ENCODE measurements at regions not wholly inside any gene's neighbourhood (a gene's known extent, or its start where the extent isn't known, plus 50 kb on each side); places are given as distances from the start of the nearest gene placed in this dataset.

DNA sequence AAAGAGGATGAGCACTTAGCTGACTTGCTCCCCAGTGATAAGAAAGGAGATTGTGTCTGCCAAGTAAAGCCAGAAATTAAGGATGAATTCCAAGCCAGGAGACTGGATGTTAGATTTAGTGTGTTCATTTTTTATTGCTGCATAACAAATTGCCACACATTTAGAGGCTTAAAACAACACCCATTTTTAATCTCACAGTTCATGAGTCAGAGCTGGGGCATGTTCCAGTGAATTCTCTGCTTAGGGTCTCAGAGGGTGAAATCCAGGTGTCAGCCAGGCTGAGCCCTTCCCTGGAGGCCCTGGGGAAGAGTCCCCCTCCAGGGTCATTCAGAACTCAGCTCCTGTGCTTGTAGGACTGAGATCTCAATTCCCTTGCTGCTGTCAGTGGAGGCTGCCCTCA lies 352.8 kb downstream of the BUD13 start:
- no peak overlapping the region for H3K27ac ChIP-seq (ENCODE audit: low read length)
- peaks cover 4% of the 10 kb centered on the region for H3K9me3 ChIP-seq (ENCODE audit: low read length)
- no peaks in the 10 kb centered on the region for H4K20me1 ChIP-seq (ENCODE audit: insufficient read depth)
- no peak for TF ChIP-seq SMC3 (conservative IDR thresholded peaks at IDR 0.05; ENCODE audit: poor library complexity)
- no peak for TF ChIP-seq EZH2 (IDR thresholded peaks at IDR 0.05; ENCODE audit: borderline replicate concordance, insufficient read depth, low read length, poor library complexity, severe bottlenecking)
- TF ChIP-seq MXI1 (conservative IDR thresholded peaks at IDR 0.05; ENCODE audit: poor library complexity, severe bottlenecking), result no peak
- TF ChIP-seq, protein P1, sequence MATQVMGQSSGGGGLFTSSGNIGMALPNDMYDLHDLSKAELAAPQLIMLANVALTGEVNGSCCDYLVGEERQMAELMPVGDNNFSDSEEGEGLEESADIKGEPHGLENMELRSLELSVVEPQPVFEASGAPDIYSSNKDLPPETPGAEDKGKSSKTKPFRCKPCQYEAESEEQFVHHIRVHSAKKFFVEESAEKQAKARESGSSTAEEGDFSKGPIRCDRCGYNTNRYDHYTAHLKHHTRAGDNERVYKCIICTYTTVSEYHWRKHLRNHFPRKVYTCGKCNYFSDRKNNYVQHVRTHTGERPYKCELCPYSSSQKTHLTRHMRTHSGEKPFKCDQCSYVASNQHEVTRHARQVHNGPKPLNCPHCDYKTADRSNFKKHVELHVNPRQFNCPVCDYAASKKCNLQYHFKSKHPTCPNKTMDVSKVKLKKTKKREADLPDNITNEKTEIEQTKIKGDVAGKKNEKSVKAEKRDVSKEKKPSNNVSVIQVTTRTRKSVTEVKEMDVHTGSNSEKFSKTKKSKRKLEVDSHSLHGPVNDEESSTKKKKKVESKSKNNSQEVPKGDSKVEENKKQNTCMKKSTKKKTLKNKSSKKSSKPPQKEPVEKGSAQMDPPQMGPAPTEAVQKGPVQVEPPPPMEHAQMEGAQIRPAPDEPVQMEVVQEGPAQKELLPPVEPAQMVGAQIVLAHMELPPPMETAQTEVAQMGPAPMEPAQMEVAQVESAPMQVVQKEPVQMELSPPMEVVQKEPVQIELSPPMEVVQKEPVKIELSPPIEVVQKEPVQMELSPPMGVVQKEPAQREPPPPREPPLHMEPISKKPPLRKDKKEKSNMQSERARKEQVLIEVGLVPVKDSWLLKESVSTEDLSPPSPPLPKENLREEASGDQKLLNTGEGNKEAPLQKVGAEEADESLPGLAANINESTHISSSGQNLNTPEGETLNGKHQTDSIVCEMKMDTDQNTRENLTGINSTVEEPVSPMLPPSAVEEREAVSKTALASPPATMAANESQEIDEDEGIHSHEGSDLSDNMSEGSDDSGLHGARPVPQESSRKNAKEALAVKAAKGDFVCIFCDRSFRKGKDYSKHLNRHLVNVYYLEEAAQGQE (IDR thresholded peaks at IDR 0.05; ENCODE audit: borderline replicate concordance), result no peak
- no peak for TF ChIP-seq RAD21 (conservative IDR thresholded peaks at IDR 0.05)
- no peak for TF ChIP-seq POLR2AphosphoS5 (IDR thresholded peaks at IDR 0.05)
- TF ChIP-seq, protein P2, sequence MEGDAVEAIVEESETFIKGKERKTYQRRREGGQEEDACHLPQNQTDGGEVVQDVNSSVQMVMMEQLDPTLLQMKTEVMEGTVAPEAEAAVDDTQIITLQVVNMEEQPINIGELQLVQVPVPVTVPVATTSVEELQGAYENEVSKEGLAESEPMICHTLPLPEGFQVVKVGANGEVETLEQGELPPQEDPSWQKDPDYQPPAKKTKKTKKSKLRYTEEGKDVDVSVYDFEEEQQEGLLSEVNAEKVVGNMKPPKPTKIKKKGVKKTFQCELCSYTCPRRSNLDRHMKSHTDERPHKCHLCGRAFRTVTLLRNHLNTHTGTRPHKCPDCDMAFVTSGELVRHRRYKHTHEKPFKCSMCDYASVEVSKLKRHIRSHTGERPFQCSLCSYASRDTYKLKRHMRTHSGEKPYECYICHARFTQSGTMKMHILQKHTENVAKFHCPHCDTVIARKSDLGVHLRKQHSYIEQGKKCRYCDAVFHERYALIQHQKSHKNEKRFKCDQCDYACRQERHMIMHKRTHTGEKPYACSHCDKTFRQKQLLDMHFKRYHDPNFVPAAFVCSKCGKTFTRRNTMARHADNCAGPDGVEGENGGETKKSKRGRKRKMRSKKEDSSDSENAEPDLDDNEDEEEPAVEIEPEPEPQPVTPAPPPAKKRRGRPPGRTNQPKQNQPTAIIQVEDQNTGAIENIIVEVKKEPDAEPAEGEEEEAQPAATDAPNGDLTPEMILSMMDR (IDR thresholded peaks at IDR 0.05; ENCODE audit: poor library complexity, severe bottlenecking), result no peak
- no peak for TF ChIP-seq EP300 (conservative IDR thresholded peaks at IDR 0.05; ENCODE audit: poor library complexity, severe bottlenecking)
- TF ChIP-seq TAF1 (IDR thresholded peaks at IDR 0.05; ENCODE audit: low read depth), result no peak
- no peak overlapping the region for H3K9ac ChIP-seq (ENCODE audit: low read length)
- no peak overlapping the region for H3K4me2 ChIP-seq (ENCODE audit: low read length)
- H3K27me3 ChIP-seq (ENCODE audit: insufficient read depth, low read depth, low read length), result no peaks in the 10 kb centered on the region
- no peak overlapping the region for H3K4me3 ChIP-seq (ENCODE audit: low read length)
- no peak overlapping the region for H2AFZ ChIP-seq (ENCODE audit: low read depth, low read length)
- no peaks in the 10 kb centered on the region for H3K9me2 ChIP-seq (ENCODE audit: insufficient read depth, low read length)
- no peaks in the 10 kb centered on the region for H3K36me3 ChIP-seq (ENCODE audit: insufficient read depth, low read length)
- no peaks in the 10 kb centered on the region for H3F3A ChIP-seq (ENCODE audit: insufficient read depth, low read length, poor library complexity, severe bottlenecking)
- no peaks in the 10 kb centered on the region for H3K79me2 ChIP-seq (replicated peaks; ENCODE audit: insufficient read depth, low read length)

DNA sequence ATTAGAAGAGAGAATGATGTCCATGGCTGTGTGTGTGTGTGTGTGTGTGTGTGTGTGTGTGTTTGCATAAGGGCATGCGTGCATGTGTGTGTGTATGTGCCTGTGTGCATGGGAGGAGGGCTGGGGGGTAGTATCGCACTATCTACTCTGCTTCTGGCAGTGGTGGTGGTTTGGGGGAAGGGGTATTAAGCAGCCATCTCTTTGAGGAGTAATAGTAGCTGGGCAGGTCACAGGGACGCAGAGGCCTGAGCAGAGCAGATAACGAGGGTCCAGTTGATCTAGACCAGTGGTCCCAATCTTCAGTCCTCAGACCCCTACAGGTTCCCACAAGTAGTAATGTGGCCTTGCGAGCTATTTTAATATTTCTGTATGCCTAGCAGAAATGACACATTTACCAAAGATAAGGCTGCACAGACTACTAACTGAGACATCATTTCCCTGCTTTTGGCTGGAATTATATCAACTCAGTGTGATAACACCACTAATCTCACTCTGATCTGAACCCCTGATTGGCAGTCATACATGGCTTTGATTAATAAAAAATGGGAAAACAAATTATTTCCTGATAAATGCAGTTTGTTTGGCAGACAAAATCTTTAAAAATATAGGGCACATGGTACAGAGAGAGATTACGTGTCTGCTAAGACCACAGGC lies 354.3 kb downstream of the BUD13 start:
- Histone ChIP-seq H3K79me2 (replicated peaks; ENCODE audit: insufficient read depth, low read length) (no peaks in the 10 kb centered on the region), H3K9me3 (ENCODE audit: low read length) (peaks cover 4% of the 10 kb centered on the region), H3K36me3 (ENCODE audit: insufficient read depth, low read length) (no peaks in the 10 kb centered on the region), H2AFZ (ENCODE audit: low read depth, low read length) (no peak overlapping the region), H3F3A (ENCODE audit: insufficient read depth, low read length, poor library complexity, severe bottlenecking) (no peaks in the 10 kb centered on the region), H4K20me1 (ENCODE audit: insufficient read depth) (no peaks in the 10 kb centered on the region), H3K4me2 (ENCODE audit: low read length) (no peak overlapping the region), H3K9ac (ENCODE audit: low read length) (no peak overlapping the region), H3K27ac (ENCODE audit: low read length) (no peak overlapping the region), H3K9me2 (ENCODE audit: insufficient read depth, low read length) (no peaks in the 10 kb centered on the region), H3K27me3 (ENCODE audit: insufficient read depth, low read depth, low read length) (no peaks in the 10 kb centered on the region), H3K4me3 (ENCODE audit: low read length) (no peak overlapping the region)
- TF ChIP-seq POLR2AphosphoS5 (IDR thresholded peaks at IDR 0.05) (no peak), SMC3 (conservative IDR thresholded peaks at IDR 0.05; ENCODE audit: poor library complexity) (no peak), EZH2 (IDR thresholded peaks at IDR 0.05; ENCODE audit: borderline replicate concordance, insufficient read depth, low read length, poor library complexity, severe bottlenecking) (no peak), EP300 (conservative IDR thresholded peaks at IDR 0.05; ENCODE audit: poor library complexity, severe bottlenecking) (no peak), RAD21 (conservative IDR thresholded peaks at IDR 0.05) (no peak), MXI1 (conservative IDR thresholded peaks at IDR 0.05; ENCODE audit: poor library complexity, severe bottlenecking) (no peak), TAF1 (IDR thresholded peaks at IDR 0.05; ENCODE audit: low read depth) (no peak)
- TF ChIP-seq, protein P2 (IDR thresholded peaks at IDR 0.05; ENCODE audit: poor library complexity, severe bottlenecking), result no peak
- TF ChIP-seq, protein P1 (IDR thresholded peaks at IDR 0.05; ENCODE audit: borderline replicate concordance), result no peak

All from neural cell (in vitro differentiated cells).